Ovary (tissue), 7 donors: ENCODE measurements at regions not wholly inside any gene's neighbourhood (a gene's known extent, or its start where the extent isn't known, plus 50 kb on each side); places are given as distances from the start of the nearest gene placed in this dataset.

ENCODE experiments used
- DNase-seq, 5 donors: peaks; one replicate each; pipeline ENCODE4 v3.0.0-alpha.2; 2019 to 2020
- H3K27ac ChIP-seq, 2 donors: fragments of 200-600 bp; one replicate each; pipeline versions ENCODE4 v1.5.1 to v1.8.0; 2019 to 2022
- H3K27me3 ChIP-seq: fragments of 200-600 bp; one replicate; pipeline ENCODE4 v1.8.0; 2022
- H3K36me3 ChIP-seq: fragments of 200-600 bp; sonication (generic); one replicate; pipeline ENCODE4 v1.5.1; 2019
- H3K4me1 ChIP-seq: one replicate; pipeline ENCODE4 v1.8.1; 2013; ENCODE audit warnings: mild to moderate bottlenecking, moderate library complexity; ENCODE audit not compliant: insufficient read depth
- H3K4me3 ChIP-seq: fragments of 200-600 bp; sonication (generic); one replicate; pipeline ENCODE4 v1.5.1; 2017
- H3K9me3 ChIP-seq, 2 donors: fragments of 200-600 bp in 1 of 2; sonication (generic) in 1 of 2; one replicate each; pipeline versions ENCODE4 v1.5.1 to v1.8.1; 2013 to 2019; ENCODE audit warnings: mild to moderate bottlenecking in 1 of 2, moderate library complexity in 1 of 2
- CTCF ChIP-seq, 3 donors: fragments of 450-650 bp in 2 of 3; fragments of 200-600 bp in 1 of 3; IDR thresholded peaks; one replicate each; pipeline versions ENCODE4 v1.5.1 to v1.8.0; 2016 to 2022; ENCODE audit warnings: antibody characterized with exemption in 3 of 3, mild to moderate bottlenecking in 1 of 3
- EP300 ChIP-seq: sonication (generic); formaldehyde crosslinking; IDR thresholded peaks from one replicate; pipeline ENCODE4 v1.6.1; 2017; ENCODE audit warnings: antibody characterized with exemption
- POLR2A ChIP-seq: fragments of 450-650 bp; IDR thresholded peaks from one replicate; pipeline ENCODE4 v1.6.1; 2017; ENCODE audit warnings: antibody characterized with exemption, mild to moderate bottlenecking, moderate library complexity
- WGBS, 3 donors: extraction: QIAGEN DNeasy Blood & Tissue Kit in 1 of 3; methylation state at CpG; one replicate each; pipeline versions ENCODE4 v1.1.5 to v1.1.7; 2013 to 2017; 5-methylcytosine and 5-hydroxymethylcytosine counted together
- intact Hi-C, 4 donors: fragments of 100-400 bp; cut with DNase I; formaldehyde crosslinking; loops; one replicate each; pipeline versions ENCODE4 v1.11.0 to v1.15.1; 2022 to 2023
- donor health status: DM: no; HTN: no; CAD: no; lungs with moderate emphysema.
- donor health status: DM: no; HTN: no; CAD: no.
- donor health status: Bipolar disorder and iron deficiency.
- donor health status: DM: no; HTN: no; CAD: no.
- donor health status: DM: yes; HTN: yes; CAD: no.

DNA sequence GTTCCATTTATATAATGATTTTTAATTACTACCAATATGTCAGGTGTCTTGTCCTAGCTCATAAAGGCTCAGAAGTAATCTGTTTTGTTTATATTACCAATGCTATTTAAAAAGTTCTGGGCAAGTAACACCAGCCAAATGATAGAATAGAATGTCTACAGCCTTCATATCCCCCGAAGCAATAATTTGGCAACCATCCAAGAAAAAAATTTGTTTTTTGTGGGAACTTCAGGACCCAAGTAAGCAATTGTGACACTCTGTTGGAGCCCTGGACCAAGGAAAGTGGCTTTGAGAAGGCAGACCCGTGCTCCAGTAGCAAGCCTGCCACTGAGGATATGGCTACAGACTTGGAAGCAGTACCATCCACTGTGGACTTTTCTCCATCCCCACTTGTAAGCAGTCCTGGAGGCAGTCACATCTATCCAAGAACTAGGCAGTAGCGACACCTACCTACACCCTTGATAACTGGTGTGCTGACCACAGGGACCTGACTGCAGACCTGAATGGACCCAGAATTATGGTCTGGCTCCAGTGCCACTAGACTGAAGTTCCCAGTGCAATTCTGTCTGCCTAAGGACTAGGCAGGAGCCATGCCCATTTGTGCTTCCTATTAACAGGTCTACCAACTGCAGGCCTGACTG is 870.7 kb upstream of the ADGRL2 start:
- H3K9me3 ChIP-seq, result no peaks in the 10 kb centered on the region
- H3K4me3 ChIP-seq, result no peak overlapping the region
- intact Hi-C loops, result no loop called here
- H3K4me1 ChIP-seq, result no peaks in the 10 kb centered on the region
- H3K27ac ChIP-seq, result no peak overlapping the region
- H3K27me3 ChIP-seq, result no peaks in the 10 kb centered on the region
- H3K36me3 ChIP-seq, result no peaks in the 10 kb centered on the region
- WGBS, 3 donors, result 67 to 75% (median 74%) methylated on average over 3 of the region's 3 CpGs
- no peak for TF ChIP-seq EP300
- no peak for TF ChIP-seq CTCF (IDR thresholded peaks at IDR 0.05)
- TF ChIP-seq POLR2A, result no peak
- DNase-seq, result no peak

- intact Hi-C loops, result no loop called here
- DNase-seq, result no peak
- no peak overlapping the region for H3K4me3 ChIP-seq
- no peak overlapping the region for H3K27ac ChIP-seq
- TF ChIP-seq EP300, result no peak
- TF ChIP-seq POLR2A, result no peak
- no peak for TF ChIP-seq CTCF (IDR thresholded peaks at IDR 0.05)
- H3K36me3 ChIP-seq, result no peaks in the 10 kb centered on the region
- no peaks in the 10 kb centered on the region for H3K9me3 ChIP-seq
- no peaks in the 10 kb centered on the region for H3K27me3 ChIP-seq
- 88 to 94% (median 94%) methylated on average over 4 of the region's 4 CpGs for WGBS, 3 donors
- no peaks in the 10 kb centered on the region for H3K4me1 ChIP-seq
Measured at GRCh38 chr1:80926531-80926930, 874.2 kb upstream of the ADGRL2 start.

DNA sequence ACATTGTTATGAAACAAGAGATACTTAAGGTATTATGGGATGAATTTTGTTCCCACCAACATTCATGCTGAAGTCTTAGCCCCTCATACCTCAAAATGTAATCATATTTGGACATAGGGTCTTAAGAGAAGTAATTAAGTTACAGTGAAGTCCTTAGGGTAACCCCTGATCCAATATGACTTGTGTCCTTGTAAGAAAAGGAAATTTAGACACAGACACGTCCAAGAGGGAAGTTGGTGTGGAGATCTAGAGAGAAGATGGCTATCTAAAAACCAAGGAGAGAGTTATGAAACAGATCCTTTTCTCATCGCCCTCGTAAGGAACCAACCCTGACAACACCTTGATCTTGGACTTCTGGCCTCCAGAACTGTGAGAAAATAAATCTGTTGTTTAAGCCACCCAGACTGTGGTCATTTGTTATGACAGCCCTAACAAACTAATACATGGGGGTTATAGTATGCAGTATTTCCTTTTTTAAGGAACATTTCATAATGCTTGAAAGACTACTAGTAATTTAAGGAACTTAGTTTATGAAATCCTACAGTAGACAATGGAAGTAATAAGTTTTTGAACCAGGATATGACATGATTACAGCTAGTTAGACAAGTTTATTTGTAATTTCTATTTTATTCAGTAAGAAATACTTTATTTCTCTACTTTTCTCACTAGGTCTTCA is 875.5 kb upstream of the ADGRL2 start:
- intact Hi-C loops, result no loop called here
- no peak overlapping the region for H3K27ac ChIP-seq
- no peaks in the 10 kb centered on the region for H3K27me3 ChIP-seq
- WGBS, 3 donors, result 87 to 89% (median 88%) methylated on average over 3 of the region's 3 CpGs
- no peaks in the 10 kb centered on the region for H3K36me3 ChIP-seq
- H3K4me3 ChIP-seq, result no peak overlapping the region
- TF ChIP-seq EP300 (no peak), POLR2A (no peak), CTCF (IDR thresholded peaks at IDR 0.05) (no peak)
- DNase-seq, result no peak
- no peaks in the 10 kb centered on the region for H3K4me1 ChIP-seq
- no peaks in the 10 kb centered on the region for H3K9me3 ChIP-seq

GRCh38 chr1:80924290-80924689 is 876.4 kb upstream of the ADGRL2 start:
- Histone ChIP-seq H3K4me3 (no peak overlapping the region), H3K36me3 (no peaks in the 10 kb centered on the region), H3K27ac (no peak overlapping the region), H3K4me1 (no peaks in the 10 kb centered on the region), H3K27me3 (no peaks in the 10 kb centered on the region), H3K9me3 (no peaks in the 10 kb centered on the region)
- intact Hi-C loops, result no loop called here
- no peak for DNase-seq
- TF ChIP-seq EP300 (no peak), CTCF (IDR thresholded peaks at IDR 0.05) (no peak), POLR2A (no peak)
- WGBS, 3 donors, result 96 to 98% (median 98%) methylated on average over 2 of the region's 2 CpGs
